NCI-H774 (cell line): ENCODE measurements at regions not wholly inside any gene's neighbourhood (a gene's known extent, or its start where the extent isn't known, plus 50 kb on each side); places are given as distances from the start of the nearest gene placed in this dataset.

ENCODE experiments used
- DNase-seq: peaks from one replicate; lab custom pipeline; 2025; lab: John Stamatoyannopoulos, UW

GRCh38 chr21:38196036-38196435 is 60.8 kb upstream of the KCNJ15 start:
- no peak for DNase-seq

- DNase-seq: no peak
These were observed 54.0 kb upstream of the KCNJ15 start for GRCh38 chr21:38202811-38203210.

GRCh38 chr21:38203229-38203628 is 53.6 kb upstream of the KCNJ15 start:
- DNase-seq: no peak

GRCh38 chr21:38205940-38206339 is 50.9 kb upstream of the KCNJ15 start:
- no peak for DNase-seq

- no peak for DNase-seq
These were observed 50.1 kb upstream of the KCNJ15 start for GRCh38 chr21:38206646-38207045.
